Breast epithelium (tissue), 3 donors: ENCODE measurements at regions not wholly inside any gene's neighbourhood (a gene's known extent, or its start where the extent isn't known, plus 50 kb on each side); places are given as distances from the start of the nearest gene placed in this dataset.

Experiments
- CTCF ChIP-seq, 3 donors: fragments of 450-650 bp; IDR thresholded peaks; one replicate each; pipeline ENCODE4 v1.5.1; 2016 to 2017; ENCODE audit warnings: antibody characterized with exemption in 3 of 3, mild to moderate bottlenecking in 3 of 3, moderate library complexity in 3 of 3
- POLR2A ChIP-seq: fragments of 450-650 bp; IDR thresholded peaks from one replicate; pipeline ENCODE4 v1.6.1; 2016; ENCODE audit warnings: antibody characterized with exemption, mild to moderate bottlenecking, moderate library complexity

GRCh38 chr6:132909742-132910141 is 95.4 kb downstream of the RPS12 start:
- TF ChIP-seq POLR2A (no peak), CTCF (IDR thresholded peaks at IDR 0.05) (no peak)
